H1 (cell line): ENCODE measurements at regions not wholly inside any gene's neighbourhood (a gene's known extent, or its start where the extent isn't known, plus 50 kb on each side); places are given as distances from the start of the nearest gene placed in this dataset.

ENCODE experiments used
- CTBP2 ChIP-seq: IDR thresholded peaks from 2 replicates; pipeline ENCODE4 v1.7.0; 2011; ENCODE audit warnings: borderline replicate concordance, mild to moderate bottlenecking, moderate library complexity, mixed read lengths, low read length; ENCODE audit not compliant: insufficient read depth, insufficient read length
- JUN ChIP-seq: IDR thresholded peaks from 2 replicates; pipeline ENCODE4 v1.6.1; 2011; ENCODE audit warnings: low read depth, mild to moderate bottlenecking, improper control_type of control experiment, low read length
- NANOG ChIP-seq: IDR thresholded peaks from 2 replicates; pipeline ENCODE4 v1.6.1; 2011; ENCODE audit warnings: low read length, low read depth, mild to moderate bottlenecking, inconsistent platforms; ENCODE audit not compliant: insufficient read depth, poor library complexity, severe bottlenecking
- NRF1 ChIP-seq: IDR thresholded peaks from 2 replicates; pipeline ENCODE4 v1.6.1; 2011; ENCODE audit warnings: mild to moderate bottlenecking, low read depth, low read length, improper control_type of control experiment
- SIX5 ChIP-seq: IDR thresholded peaks from 2 replicates; pipeline ENCODE4 v1.6.1; 2011; ENCODE audit warnings: mild to moderate bottlenecking, low read depth, low read length
- SP1 ChIP-seq: IDR thresholded peaks from 2 replicates; pipeline ENCODE4 v1.6.1; 2011; ENCODE audit warnings: low read depth, low read length
- SP2 ChIP-seq: IDR thresholded peaks from 2 replicates; pipeline ENCODE4 v1.6.1; 2012; ENCODE audit warnings: mild to moderate bottlenecking, low read length, inconsistent platforms
- TAF7 ChIP-seq: optimal IDR thresholded peaks from 2 replicates; pipeline ENCODE3; 2011; ENCODE audit warnings: low read depth, mild to moderate bottlenecking, inconsistent platforms, low read length, moderate library complexity, borderline replicate concordance
- YY1 ChIP-seq: IDR thresholded peaks from 2 replicates; pipeline ENCODE4 v1.6.1; 2011; ENCODE audit warnings: low read depth, mild to moderate bottlenecking, low read length

DNA sequence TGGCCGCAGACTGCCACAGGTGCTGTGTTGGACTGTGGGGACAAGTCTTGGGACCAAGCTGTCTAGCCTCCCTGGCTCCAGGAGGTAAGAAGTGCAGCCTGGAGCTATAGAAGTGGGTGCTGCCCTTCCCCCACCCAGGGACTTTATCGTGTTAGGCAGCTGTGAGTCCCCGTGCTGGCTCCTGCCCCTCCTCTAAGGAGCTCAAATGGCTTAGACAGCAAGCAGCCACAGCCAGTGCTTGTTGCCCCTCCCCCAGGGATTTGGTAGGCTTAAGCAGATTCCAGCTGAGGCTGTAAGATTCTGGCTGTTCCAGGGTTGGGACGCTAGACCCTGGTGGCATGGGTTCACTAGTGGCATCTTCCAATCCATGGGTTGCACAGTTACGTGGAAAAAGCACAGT, 979.4 kb upstream of the PCDH10 start (continued):
- TF ChIP-seq JUN (no peak), NANOG (no peak), CTBP2 (no peak), NRF1 (no peak), SP1 (no peak), TAF7 (no peak), SIX5 (no peak), YY1 (no peak), SP2 (no peak)
